ENCODE measurements at regions not wholly inside any gene's neighbourhood (a gene's known extent, or its start where the extent isn't known, plus 50 kb on each side); places are given as distances from the start of the nearest gene placed in this dataset.

- no peak for DNase-seq (ENCODE audit: low read depth in 2 of 2)
- no peak overlapping the region for H3K4me3 ChIP-seq (replicated peaks in 1 of 2; ENCODE audit: low read depth in 2 of 2, low read length in 2 of 2)
- no peak for TF ChIP-seq CTCF (IDR thresholded peaks at IDR 0.05; ENCODE audit: low read depth, low read length)
Measured at GRCh38 chr4:12943069-12943468, 541.1 kb downstream of the RAB28 start.

DNA sequence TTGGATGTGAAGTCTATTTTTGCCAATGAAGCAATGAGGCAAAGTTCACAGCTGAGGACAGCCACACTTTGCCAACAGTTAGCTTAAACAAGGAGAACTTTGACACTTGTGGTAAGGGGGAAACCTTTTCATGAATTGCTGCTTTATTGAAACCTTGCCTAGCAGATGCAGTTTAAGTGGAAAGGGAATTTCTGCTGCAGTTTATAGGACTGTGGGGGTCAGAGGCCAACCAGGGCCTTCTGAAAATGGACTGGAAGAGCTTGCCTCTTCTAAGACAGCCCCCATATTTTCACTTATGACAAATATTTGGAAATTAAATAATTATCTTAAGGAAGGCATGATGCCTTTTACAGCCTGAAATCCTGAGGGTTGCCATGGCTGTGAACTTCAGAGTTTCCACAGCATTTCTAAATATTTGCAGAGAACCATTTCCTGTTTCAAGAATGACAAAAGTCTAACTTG lies 550.3 kb downstream of the RAB28 start:
- no peak for DNase-seq (ENCODE audit: low read depth in 2 of 2)
- H3K4me3 ChIP-seq (replicated peaks in 1 of 2; ENCODE audit: low read depth in 2 of 2, low read length in 2 of 2), result no peak overlapping the region
- TF ChIP-seq CTCF (IDR thresholded peaks at IDR 0.05; ENCODE audit: low read depth, low read length), result no peak

DNA sequence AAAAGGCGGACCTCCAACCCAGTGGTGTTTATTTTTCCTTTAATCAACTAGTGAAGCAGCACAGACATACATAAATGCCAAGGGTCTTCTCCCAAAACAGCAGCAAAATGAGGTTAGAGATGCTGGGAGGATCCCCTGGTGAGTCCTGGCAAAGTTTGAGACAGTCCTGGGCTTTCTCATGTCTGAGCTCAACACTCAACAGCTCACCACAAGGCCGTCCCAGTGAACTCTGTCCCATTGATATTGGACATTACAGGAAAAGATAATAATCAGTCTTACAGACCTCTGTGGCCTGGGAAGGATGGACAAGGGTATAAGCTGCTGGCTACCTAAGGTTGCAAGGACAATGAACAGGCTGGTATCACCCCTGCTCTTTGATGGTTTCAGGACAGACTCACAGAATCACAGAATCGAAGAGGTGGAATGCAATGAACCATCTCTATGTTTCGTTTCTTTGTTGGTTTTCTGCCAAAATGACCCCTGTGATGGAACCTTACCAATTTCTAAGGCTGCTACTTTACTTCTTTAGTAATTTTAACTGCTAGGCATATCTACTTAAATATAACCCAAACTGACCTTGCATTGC lies 551.8 kb downstream of the RAB28 start:
- no peak for TF ChIP-seq CTCF (IDR thresholded peaks at IDR 0.05; ENCODE audit: low read depth, low read length)
- no peak overlapping the region for H3K4me3 ChIP-seq (replicated peaks in 1 of 2; ENCODE audit: low read depth in 2 of 2, low read length in 2 of 2)
- no peak for DNase-seq (ENCODE audit: low read depth in 2 of 2)

GRCh38 chr4:12929784-12930183 lies 554.4 kb downstream of the RAB28 start:
- H3K4me3 ChIP-seq (replicated peaks in 1 of 2; ENCODE audit: low read depth in 2 of 2, low read length in 2 of 2), result no peak overlapping the region
- no peak for TF ChIP-seq CTCF (IDR thresholded peaks at IDR 0.05; ENCODE audit: low read depth, low read length)
- no peak for DNase-seq (ENCODE audit: low read depth in 2 of 2)

DNA sequence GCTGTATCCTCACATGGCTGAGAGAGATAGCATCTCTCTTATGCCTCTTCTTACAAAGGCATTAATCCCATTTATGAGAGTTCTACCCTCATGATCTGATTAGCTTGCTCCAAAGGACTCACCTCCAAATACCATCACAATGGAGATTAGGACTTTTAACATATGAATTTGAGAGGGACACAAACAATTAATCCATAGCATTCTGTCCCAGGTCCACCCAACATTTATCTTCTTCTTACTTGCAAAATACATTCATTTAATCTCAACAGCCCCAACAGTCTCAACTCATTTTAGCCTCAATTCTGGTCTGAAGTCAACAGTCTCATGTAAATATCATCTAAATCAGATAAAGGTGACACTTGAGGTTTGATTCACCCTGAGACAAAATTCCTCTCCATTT lies 555.4 kb downstream of the RAB28 start:
- TF ChIP-seq CTCF (IDR thresholded peaks at IDR 0.05; ENCODE audit: low read depth, low read length), result no peak
- no peak for DNase-seq (ENCODE audit: low read depth in 2 of 2)
- H3K4me3 ChIP-seq (replicated peaks in 1 of 2; ENCODE audit: low read depth in 2 of 2, low read length in 2 of 2), result no peak overlapping the region

DNA sequence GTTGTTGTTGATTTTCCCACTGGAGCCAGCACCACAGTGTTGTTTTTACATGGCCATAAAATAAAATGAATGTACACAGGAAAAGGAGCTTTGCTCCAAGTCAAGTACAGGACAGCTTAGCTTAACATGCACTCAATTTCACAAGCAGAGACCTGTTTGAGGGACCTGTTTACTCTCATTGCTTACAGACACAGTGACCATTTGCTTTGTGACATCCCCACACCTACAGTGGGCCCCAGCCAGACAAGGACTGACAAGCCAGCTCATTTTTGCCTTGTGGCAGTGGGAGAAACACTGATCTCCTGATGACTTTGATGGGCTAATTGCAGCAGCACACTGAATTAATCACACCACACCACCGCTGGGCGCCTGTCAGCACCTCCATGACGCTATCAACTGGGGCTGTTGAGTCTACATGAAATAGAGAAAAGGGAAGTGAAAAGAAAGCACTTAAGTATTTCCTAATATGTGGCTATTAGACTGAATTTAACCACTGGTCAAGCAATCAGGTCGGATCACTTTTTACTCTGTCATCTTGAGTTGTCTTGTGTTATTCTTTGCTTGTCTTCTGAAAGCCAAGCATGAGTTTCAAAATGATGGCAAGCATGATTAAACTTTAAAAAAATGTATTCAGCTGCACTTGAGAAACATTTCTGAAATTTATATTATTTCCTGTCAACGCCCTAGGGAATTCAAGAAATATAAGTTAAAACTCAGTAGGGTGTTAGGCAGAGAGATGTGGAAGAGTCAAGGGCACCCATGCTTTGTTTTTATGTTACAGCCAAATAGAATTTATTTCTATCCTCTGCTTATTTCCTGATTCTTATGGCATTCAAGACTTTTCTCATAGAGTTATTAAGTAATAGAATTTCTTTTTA lies 557.7 kb downstream of the RAB28 start:
- DNase-seq (ENCODE audit: low read depth in 2 of 2), result no peak
- H3K4me3 ChIP-seq (replicated peaks in 1 of 2; ENCODE audit: low read depth in 2 of 2, low read length in 2 of 2), result no peak overlapping the region
- TF ChIP-seq CTCF (IDR thresholded peaks at IDR 0.05; ENCODE audit: low read depth, low read length), result no peak

Measured in cardiac fibroblast (primary cell).